Tongue (tissue), 1 donor: ENCODE measurements at regions not wholly inside any gene's neighbourhood (a gene's known extent, or its start where the extent isn't known, plus 50 kb on each side); places are given as distances from the start of the nearest gene placed in this dataset.

ENCODE experiments used
- DNase-seq: peaks from one replicate; pipeline ENCODE4 v3.0.0-alpha.2; 2015

- DNase-seq = no peak
These were observed 94.3 kb upstream of the PFN2 start for GRCh38 chr3:150064971-150065370.

GRCh38 chr3:150063237-150063636 lies 92.5 kb upstream of the PFN2 start:
- DNase-seq = no peak

GRCh38 chr3:150062492-150062891 lies 91.8 kb upstream of the PFN2 start:
- DNase-seq = peak; percentile 71

- peak; percentile 94 for DNase-seq
These were observed 90.8 kb upstream of the PFN2 start for GRCh38 chr3:150061288-150062024.

GRCh38 chr3:150059729-150060128 lies 89.0 kb upstream of the PFN2 start:
- no peak for DNase-seq

GRCh38 chr3:150059241-150059640 lies 88.5 kb upstream of the PFN2 start:
- peak; percentile 30 for DNase-seq

- DNase-seq = no peak
These were observed 86.5 kb upstream of the PFN2 start for GRCh38 chr3:150057227-150057626.

GRCh38 chr3:150055332-150055731 lies 84.6 kb upstream of the PFN2 start:
- no peak for DNase-seq

- DNase-seq = no peak
These were observed 83.9 kb upstream of the PFN2 start for GRCh38 chr3:150054635-150055034.

GRCh38 chr3:150050510-150050909 lies 79.8 kb upstream of the PFN2 start:
- no peak for DNase-seq

- DNase-seq = no peak
These were observed 78.6 kb upstream of the PFN2 start for GRCh38 chr3:150049317-150049716.

- DNase-seq = no peak
These were observed 71.2 kb upstream of the PFN2 start for GRCh38 chr3:150041877-150042276.

- DNase-seq = no peak
These were observed 69.4 kb upstream of the PFN2 start for GRCh38 chr3:150040097-150040496.

GRCh38 chr3:150038830-150039229 lies 68.1 kb upstream of the PFN2 start:
- no peak for DNase-seq

GRCh38 chr3:150036780-150037179 lies 66.1 kb upstream of the PFN2 start:
- DNase-seq = no peak

GRCh38 chr3:150035910-150036612 lies 65.4 kb upstream of the PFN2 start:
- peak; percentile 39 for DNase-seq

GRCh38 chr3:150035301-150035779 lies 64.6 kb upstream of the PFN2 start:
- DNase-seq = peak; percentile 37

GRCh38 chr3:150033721-150034120 lies 63.0 kb upstream of the PFN2 start:
- no peak for DNase-seq

GRCh38 chr3:150030841-150031240 lies 60.1 kb upstream of the PFN2 start:
- no peak for DNase-seq

GRCh38 chr3:150023239-150023636 lies 52.5 kb upstream of the PFN2 start:
- no peak for DNase-seq

GRCh38 chr3:150022381-150023238 lies 51.9 kb upstream of the PFN2 start:
- no peak for DNase-seq

GRCh38 chr3:150020527-150020926 lies 49.8 kb upstream of the PFN2 start:
- DNase-seq = no peak
